GM23338 (cell line): ENCODE measurements at regions not wholly inside any gene's neighbourhood (a gene's known extent, or its start where the extent isn't known, plus 50 kb on each side); places are given as distances from the start of the nearest gene placed in this dataset.

Experiments used
- ATAC-seq: fragments of 200-7000 bp; cut with Tn5 transposase; 3 replicates; pipeline ENCODE4 v1.9.1; 2020
- DNase-seq: peaks from one replicate; pipeline ENCODE4 v3.0.0-alpha.2; 2015; ENCODE audit warnings: low spot score
- H2AFZ ChIP-seq: fragments of 200-600 bp; sonication (generic); 2 replicates; pipeline ENCODE4 v1.8.0; 2016; ENCODE audit warnings: antibody characterized with exemption, mild to moderate bottlenecking, moderate library complexity
- H3F3A ChIP-seq: fragments of 200-600 bp; sonication (generic); replicated peaks from 2 replicates; pipeline ENCODE4 v1.8.0; 2017; ENCODE audit warnings: antibody characterized with exemption, mixed run types, low read depth
- H3K27ac ChIP-seq: fragments of 200-600 bp; sonication (generic); 2 replicates; pipeline ENCODE4 v1.6.1; 2016; ENCODE audit warnings: low read depth
- H3K27me3 ChIP-seq: fragments of 200-600 bp; sonication (generic); 2 replicates; pipeline ENCODE4 v1.8.0; 2016; ENCODE audit warnings: mild to moderate bottlenecking, mixed run types, moderate library complexity; ENCODE audit not compliant: insufficient read depth
- H3K36me3 ChIP-seq: fragments of 200-600 bp; sonication (generic); 2 replicates; pipeline ENCODE4 v1.8.0; 2016; ENCODE audit warnings: mild to moderate bottlenecking; ENCODE audit not compliant: insufficient read depth
- H3K4me1 ChIP-seq: fragments of 200-600 bp; sonication (generic); 2 replicates; pipeline ENCODE4 v1.8.0; 2016; ENCODE audit warnings: mild to moderate bottlenecking, moderate library complexity; ENCODE audit not compliant: insufficient read depth
- H3K4me2 ChIP-seq: fragments of 200-600 bp; sonication (generic); 2 replicates; pipeline ENCODE4 v1.7.1; 2017; ENCODE audit warnings: mixed run types
- H3K4me3 ChIP-seq: fragments of 200-600 bp; sonication (generic); 2 replicates; pipeline ENCODE4 v1.6.1; 2016; ENCODE audit warnings: mixed run types
- H3K79me2 ChIP-seq: fragments of 200-600 bp; sonication (generic); replicated peaks from 2 replicates; pipeline ENCODE4 v1.8.0; 2017; ENCODE audit warnings: mild to moderate bottlenecking; ENCODE audit not compliant: insufficient read depth
- H3K9me2 ChIP-seq: fragments of 200-600 bp; sonication (generic); 2 replicates; pipeline ENCODE4 v1.8.0; 2017; ENCODE audit not compliant: insufficient read depth
- H4K20me1 ChIP-seq: fragments of 200-600 bp; sonication (generic); replicated peaks from 2 replicates; pipeline ENCODE4 v1.8.0; 2017; ENCODE audit warnings: mild to moderate bottlenecking; ENCODE audit not compliant: insufficient read depth
- H3K27ac Mint-ChIP-seq: 2 replicates; pipeline ENCODE4 v1.8.0; 2020; ENCODE audit warnings: inconsistent platforms, mild to moderate bottlenecking, moderate library complexity, mixed read lengths
- H3K27me3 Mint-ChIP-seq: 3 replicates; pipeline ENCODE4 v1.8.0; 2022; ENCODE audit warnings: low read depth, mild to moderate bottlenecking, moderate library complexity, mixed read lengths, inconsistent platforms; ENCODE audit not compliant: insufficient read depth, poor library complexity
- H3K36me3 Mint-ChIP-seq: 3 replicates; pipeline ENCODE4 v1.8.0; 2021; ENCODE audit warnings: low read depth, mild to moderate bottlenecking, inconsistent platforms, moderate library complexity, mixed read lengths
- H3K4me1 Mint-ChIP-seq: 3 replicates; pipeline ENCODE4 v1.8.0; 2020; ENCODE audit warnings: mild to moderate bottlenecking, inconsistent platforms, mixed read lengths
- H3K4me3 Mint-ChIP-seq: 3 replicates; pipeline ENCODE4 v1.8.0; 2021; ENCODE audit warnings: moderate library complexity, mild to moderate bottlenecking, inconsistent platforms, mixed read lengths
- H3K9me3 Mint-ChIP-seq: 3 replicates; pipeline ENCODE4 v1.8.0; 2020; ENCODE audit warnings: moderate library complexity, mild to moderate bottlenecking, inconsistent platforms, mixed read lengths
- CREB1 ChIP-seq: fragments of 250-450 bp; sonication (Bioruptor Pico); IDR thresholded peaks from 2 replicates; pipeline ENCODE4 v1.5.0; 2020; ENCODE audit warnings: low read depth, mild to moderate bottlenecking, moderate library complexity
- EZH2 ChIP-seq: fragments of 200-600 bp; sonication (generic); IDR thresholded peaks from one replicate; pipeline ENCODE4 v1.8.0; 2017; ENCODE audit warnings: antibody characterized with exemption, mild to moderate bottlenecking, low read depth; ENCODE audit not compliant: unreplicated experiment
- STAT1 ChIP-seq: IDR thresholded peaks from one replicate; pipeline ENCODE4 v1.6.1; 2016; ENCODE audit warnings: antibody characterized with exemption; ENCODE audit not compliant: unreplicated experiment
- ZNF114 ChIP-seq: fragments of 250-450 bp; sonication (Bioruptor Pico); IDR thresholded peaks from 2 replicates; pipeline ENCODE4 v1.5.0; 2020; ENCODE audit warnings: mild to moderate bottlenecking, moderate library complexity
- ZNF331 ChIP-seq: fragments of 250-450 bp; sonication (Bioruptor Pico); IDR thresholded peaks from 2 replicates; pipeline ENCODE4 v1.5.0; 2020; ENCODE audit warnings: low read depth, mild to moderate bottlenecking, moderate library complexity
- TF ChIP-seq, protein P1 (sequence below): IDR thresholded peaks from 2 replicates; pipeline ENCODE4 v1.6.1; 2016; ENCODE audit warnings: antibody characterized with exemption
- TF ChIP-seq, protein P2 (sequence below), 2 experiments: fragments of 200-600 bp in 1 of 2; sonication (generic) in 1 of 2; conservative IDR thresholded peaks; 2 replicates each; pipeline versions ENCODE4 v1.5.1 to v1.6.1; 2016 to 2017; ENCODE audit warnings: antibody characterized with exemption in 2 of 2, low read depth in 2 of 2, mild to moderate bottlenecking in 2 of 2, moderate library complexity in 1 of 2
- TF ChIP-seq, protein P3 (sequence below): fragments of 250-450 bp; sonication (Bioruptor Pico); IDR thresholded peaks from 2 replicates; pipeline ENCODE4 v1.5.0; 2020; ENCODE audit warnings: mild to moderate bottlenecking, moderate library complexity

DNA sequence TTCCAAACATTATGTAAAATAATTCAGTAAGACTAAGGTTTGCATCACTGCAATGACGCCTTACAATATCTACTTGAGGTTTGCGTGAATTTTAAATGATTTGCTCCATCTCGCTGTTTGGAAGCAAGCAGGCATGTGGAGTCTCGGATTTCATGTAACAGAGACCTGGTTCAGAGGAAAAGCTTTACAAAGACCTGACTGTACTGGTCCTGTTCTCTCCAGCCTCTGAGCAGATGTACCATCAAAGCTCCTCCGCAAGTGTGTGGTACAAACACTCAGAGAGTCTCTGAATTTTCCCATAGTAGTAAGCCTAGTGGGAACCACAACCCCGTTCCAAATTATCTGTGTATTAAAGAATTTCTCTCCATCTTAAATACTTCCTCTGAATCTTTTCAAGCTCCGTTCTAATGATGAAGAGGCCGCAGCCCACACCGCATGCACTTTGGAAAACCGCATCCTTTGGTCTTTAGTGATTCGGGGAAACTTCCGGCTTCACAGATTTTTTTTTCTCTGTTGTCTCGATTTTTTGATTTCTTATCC, 728.1 kb upstream of the SOX11 start:
- Histone ChIP-seq H3K36me3 (no peaks in the 10 kb centered on the region), H3K9me2 (no peaks in the 10 kb centered on the region), H3F3A (no peaks in the 10 kb centered on the region), H3K4me2 (no peak overlapping the region), H3K27me3 (no peaks in the 10 kb centered on the region), H3K4me1 (no peaks in the 10 kb centered on the region), H2AFZ (no peak overlapping the region), H3K27ac (no peak overlapping the region), H3K79me2 (no peaks in the 10 kb centered on the region), H4K20me1 (no peaks in the 10 kb centered on the region), H3K4me3 (no peak overlapping the region)
- Mint-ChIP-seq H3K36me3 (no peaks in the 10 kb centered on the region; the same call in 2 of the 3 replicates), H3K9me3 (peaks cover 77% of the 10 kb centered on the region), H3K4me1 (no peaks in the 10 kb centered on the region), H3K27ac (no peak overlapping the region), H3K27me3 (peaks cover 2% of the 10 kb centered on the region), H3K4me3 (no peak overlapping the region)
- TF ChIP-seq, protein P1, sequence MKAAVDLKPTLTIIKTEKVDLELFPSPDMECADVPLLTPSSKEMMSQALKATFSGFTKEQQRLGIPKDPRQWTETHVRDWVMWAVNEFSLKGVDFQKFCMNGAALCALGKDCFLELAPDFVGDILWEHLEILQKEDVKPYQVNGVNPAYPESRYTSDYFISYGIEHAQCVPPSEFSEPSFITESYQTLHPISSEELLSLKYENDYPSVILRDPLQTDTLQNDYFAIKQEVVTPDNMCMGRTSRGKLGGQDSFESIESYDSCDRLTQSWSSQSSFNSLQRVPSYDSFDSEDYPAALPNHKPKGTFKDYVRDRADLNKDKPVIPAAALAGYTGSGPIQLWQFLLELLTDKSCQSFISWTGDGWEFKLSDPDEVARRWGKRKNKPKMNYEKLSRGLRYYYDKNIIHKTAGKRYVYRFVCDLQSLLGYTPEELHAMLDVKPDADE: no peak
- TF ChIP-seq, protein P2, sequence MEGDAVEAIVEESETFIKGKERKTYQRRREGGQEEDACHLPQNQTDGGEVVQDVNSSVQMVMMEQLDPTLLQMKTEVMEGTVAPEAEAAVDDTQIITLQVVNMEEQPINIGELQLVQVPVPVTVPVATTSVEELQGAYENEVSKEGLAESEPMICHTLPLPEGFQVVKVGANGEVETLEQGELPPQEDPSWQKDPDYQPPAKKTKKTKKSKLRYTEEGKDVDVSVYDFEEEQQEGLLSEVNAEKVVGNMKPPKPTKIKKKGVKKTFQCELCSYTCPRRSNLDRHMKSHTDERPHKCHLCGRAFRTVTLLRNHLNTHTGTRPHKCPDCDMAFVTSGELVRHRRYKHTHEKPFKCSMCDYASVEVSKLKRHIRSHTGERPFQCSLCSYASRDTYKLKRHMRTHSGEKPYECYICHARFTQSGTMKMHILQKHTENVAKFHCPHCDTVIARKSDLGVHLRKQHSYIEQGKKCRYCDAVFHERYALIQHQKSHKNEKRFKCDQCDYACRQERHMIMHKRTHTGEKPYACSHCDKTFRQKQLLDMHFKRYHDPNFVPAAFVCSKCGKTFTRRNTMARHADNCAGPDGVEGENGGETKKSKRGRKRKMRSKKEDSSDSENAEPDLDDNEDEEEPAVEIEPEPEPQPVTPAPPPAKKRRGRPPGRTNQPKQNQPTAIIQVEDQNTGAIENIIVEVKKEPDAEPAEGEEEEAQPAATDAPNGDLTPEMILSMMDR (conservative IDR thresholded peaks at IDR 0.05; ENCODE audit: low read depth in 2 of 2): no peak
- no peak for TF ChIP-seq CREB1
- TF ChIP-seq EZH2: no peak
- no peak for ATAC-seq
- DNase-seq: no peak

DNA sequence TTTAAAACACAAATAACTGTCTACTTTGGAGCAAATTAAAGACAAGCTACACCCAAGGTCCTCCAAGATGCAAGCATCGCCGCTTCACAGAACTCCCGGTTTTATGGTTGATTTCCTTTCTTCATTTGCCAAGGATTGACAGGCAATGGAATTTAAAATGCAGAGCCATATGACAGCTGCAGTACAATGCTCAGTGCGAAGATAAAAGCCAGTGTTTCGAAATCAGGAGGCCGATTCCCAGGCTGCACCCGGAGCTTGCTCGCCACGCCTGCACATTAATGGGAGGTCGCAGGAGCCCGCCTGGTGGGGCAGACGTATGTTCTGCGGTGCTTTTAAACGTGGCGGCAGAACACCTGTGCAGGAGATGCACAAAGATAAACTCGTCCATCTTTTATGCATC, 727.6 kb upstream of the SOX11 start:
- no peaks in the 10 kb centered on the region for H3K4me1 Mint-ChIP-seq
- H3K9me3 Mint-ChIP-seq: peaks cover 77% of the 10 kb centered on the region
- H3K36me3 ChIP-seq: no peaks in the 10 kb centered on the region
- no peaks in the 10 kb centered on the region for H3K9me2 ChIP-seq
- ATAC-seq: no peak
- no peak overlapping the region for H3K27ac ChIP-seq
- H3K4me1 ChIP-seq: no peaks in the 10 kb centered on the region
- no peak overlapping the region for H3K4me3 ChIP-seq
- H3F3A ChIP-seq: no peaks in the 10 kb centered on the region
- no peak overlapping the region for H3K4me3 Mint-ChIP-seq
- no peak overlapping the region for H3K4me2 ChIP-seq
- H3K36me3 Mint-ChIP-seq: no peaks in the 10 kb centered on the region; the same call in 2 of the 3 replicates
- H3K79me2 ChIP-seq: no peaks in the 10 kb centered on the region
- H3K27me3 Mint-ChIP-seq: peaks cover 2% of the 10 kb centered on the region
- H4K20me1 ChIP-seq: no peaks in the 10 kb centered on the region
- no peaks in the 10 kb centered on the region for H3K27me3 ChIP-seq
- no peak overlapping the region for H3K27ac Mint-ChIP-seq
- DNase-seq: no peak
- no peak overlapping the region for H2AFZ ChIP-seq
- TF ChIP-seq, protein P1: no peak
- TF ChIP-seq ZNF331 (CRISPR knock-in tag): no peak
- TF ChIP-seq, protein P3, sequence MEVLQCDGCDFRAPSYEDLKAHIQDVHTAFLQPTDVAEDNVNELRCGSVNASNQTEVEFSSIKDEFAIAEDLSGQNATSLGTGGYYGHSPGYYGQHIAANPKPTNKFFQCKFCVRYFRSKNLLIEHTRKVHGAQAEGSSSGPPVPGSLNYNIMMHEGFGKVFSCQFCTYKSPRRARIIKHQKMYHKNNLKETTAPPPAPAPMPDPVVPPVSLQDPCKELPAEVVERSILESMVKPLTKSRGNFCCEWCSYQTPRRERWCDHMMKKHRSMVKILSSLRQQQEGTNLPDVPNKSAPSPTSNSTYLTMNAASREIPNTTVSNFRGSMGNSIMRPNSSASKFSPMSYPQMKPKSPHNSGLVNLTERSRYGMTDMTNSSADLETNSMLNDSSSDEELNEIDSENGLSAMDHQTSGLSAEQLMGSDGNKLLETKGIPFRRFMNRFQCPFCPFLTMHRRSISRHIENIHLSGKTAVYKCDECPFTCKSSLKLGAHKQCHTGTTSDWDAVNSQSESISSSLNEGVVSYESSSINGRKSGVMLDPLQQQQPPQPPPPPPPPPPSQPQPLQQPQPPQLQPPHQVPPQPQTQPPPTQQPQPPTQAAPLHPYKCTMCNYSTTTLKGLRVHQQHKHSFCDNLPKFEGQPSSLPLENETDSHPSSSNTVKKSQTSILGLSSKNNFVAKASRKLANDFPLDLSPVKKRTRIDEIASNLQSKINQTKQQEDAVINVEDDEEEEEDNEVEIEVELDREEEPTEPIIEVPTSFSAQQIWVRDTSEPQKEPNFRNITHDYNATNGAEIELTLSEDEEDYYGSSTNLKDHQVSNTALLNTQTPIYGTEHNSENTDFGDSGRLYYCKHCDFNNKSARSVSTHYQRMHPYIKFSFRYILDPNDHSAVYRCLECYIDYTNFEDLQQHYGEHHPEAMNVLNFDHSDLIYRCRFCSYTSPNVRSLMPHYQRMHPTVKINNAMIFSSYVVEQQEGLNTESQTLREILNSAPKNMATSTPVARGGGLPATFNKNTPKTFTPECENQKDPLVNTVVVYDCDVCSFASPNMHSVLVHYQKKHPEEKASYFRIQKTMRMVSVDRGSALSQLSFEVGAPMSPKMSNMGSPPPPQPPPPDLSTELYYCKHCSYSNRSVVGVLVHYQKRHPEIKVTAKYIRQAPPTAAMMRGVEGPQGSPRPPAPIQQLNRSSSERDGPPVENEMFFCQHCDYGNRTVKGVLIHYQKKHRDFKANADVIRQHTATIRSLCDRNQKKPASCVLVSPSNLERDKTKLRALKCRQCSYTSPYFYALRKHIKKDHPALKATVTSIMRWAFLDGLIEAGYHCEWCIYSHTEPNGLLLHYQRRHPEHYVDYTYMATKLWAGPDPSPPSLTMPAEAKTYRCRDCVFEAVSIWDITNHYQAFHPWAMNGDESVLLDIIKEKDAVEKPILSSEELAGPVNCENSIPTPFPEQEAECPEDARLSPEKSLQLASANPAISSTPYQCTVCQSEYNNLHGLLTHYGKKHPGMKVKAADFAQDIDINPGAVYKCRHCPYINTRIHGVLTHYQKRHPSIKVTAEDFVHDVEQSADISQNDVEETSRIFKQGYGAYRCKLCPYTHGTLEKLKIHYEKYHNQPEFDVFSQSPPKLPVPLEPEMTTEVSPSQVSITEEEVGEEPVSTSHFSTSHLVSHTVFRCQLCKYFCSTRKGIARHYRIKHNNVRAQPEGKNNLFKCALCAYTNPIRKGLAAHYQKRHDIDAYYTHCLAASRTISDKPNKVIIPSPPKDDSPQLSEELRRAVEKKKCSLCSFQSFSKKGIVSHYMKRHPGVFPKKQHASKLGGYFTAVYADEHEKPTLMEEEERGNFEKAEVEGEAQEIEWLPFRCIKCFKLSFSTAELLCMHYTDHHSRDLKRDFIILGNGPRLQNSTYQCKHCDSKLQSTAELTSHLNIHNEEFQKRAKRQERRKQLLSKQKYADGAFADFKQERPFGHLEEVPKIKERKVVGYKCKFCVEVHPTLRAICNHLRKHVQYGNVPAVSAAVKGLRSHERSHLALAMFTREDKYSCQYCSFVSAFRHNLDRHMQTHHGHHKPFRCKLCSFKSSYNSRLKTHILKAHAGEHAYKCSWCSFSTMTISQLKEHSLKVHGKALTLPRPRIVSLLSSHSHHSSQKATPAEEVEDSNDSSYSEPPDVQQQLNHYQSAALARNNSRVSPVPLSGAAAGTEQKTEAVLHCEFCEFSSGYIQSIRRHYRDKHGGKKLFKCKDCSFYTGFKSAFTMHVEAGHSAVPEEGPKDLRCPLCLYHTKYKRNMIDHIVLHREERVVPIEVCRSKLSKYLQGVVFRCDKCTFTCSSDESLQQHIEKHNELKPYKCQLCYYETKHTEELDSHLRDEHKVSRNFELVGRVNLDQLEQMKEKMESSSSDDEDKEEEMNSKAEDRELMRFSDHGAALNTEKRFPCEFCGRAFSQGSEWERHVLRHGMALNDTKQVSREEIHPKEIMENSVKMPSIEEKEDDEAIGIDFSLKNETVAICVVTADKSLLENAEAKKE (CRISPR knock-in tag): no peak
- TF ChIP-seq EZH2: no peak
- no peak for TF ChIP-seq ZNF114
- no peak for TF ChIP-seq STAT1
- TF ChIP-seq CREB1: no peak
- TF ChIP-seq, protein P2 (conservative IDR thresholded peaks at IDR 0.05; ENCODE audit: low read depth in 2 of 2): no peak
